AG04449 (cell line): ENCODE measurements at regions not wholly inside any gene's neighbourhood (a gene's known extent, or its start where the extent isn't known, plus 50 kb on each side); places are given as distances from the start of the nearest gene placed in this dataset.
"Not testable (repeated sequence)": the region's sequence is repeated elsewhere in the genome, so short reads cannot be mapped to it uniquely, and the experiment has no call there.

Experiments used
- CTCF ChIA-PET: fragments of 350-600 bp; formaldehyde crosslinking; extraction: SDS; loops from one replicate; lab custom pipeline; 2021; ENCODE audit warnings: antibody characterized with exemption; lab: Yijun Ruan, JAX
- POLR2A ChIA-PET: fragments of 400-600, 350-600 bp; formaldehyde crosslinking; extraction: SDS; loops from one replicate; lab custom pipeline; 2020; ENCODE audit warnings: antibody characterized with exemption, inconsistent platforms; lab: Yijun Ruan, JAX
- DNase-seq: peaks from one replicate; pipeline ENCODE4 v3.0.0-alpha.2; 2010; ENCODE audit warnings: low read depth, low spot score
- H3K4me3 ChIP-seq: 2 replicates; pipeline ENCODE4 v1.5.1; 2011; ENCODE audit warnings: low read depth, mild to moderate bottlenecking, control low read depth, low read length
- CTCF ChIP-seq: IDR thresholded peaks from one replicate; pipeline ENCODE4 v1.5.1; 2011; ENCODE audit warnings: mild to moderate bottlenecking, moderate library complexity, low read length, control low read depth, inconsistent platforms; ENCODE audit not compliant: insufficient read depth; ENCODE audit errors: missing control alignments

DNA sequence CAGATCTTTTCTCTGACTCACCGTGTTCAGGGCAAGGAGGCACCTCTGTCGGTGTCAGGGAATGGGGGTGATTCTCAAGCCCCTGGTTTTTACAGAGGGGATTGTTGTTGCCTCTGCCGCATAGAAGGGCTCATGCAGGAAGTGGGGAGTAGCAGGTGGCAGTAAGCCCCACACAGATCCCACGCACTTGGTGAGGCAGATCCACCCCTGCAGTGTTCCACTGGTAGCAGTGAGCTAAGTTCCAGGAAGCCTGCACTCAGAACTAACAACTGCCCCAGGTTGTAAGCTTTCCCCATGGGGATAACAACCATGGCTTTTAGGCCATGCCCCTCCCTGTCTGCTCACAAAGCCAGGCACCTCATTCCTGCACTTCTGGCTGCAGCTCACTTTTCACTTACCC, 149.1 kb downstream of the SPIN4 start:
- CTCF ChIA-PET, DNase-seq, H3K4me3 ChIP-seq, POLR2A ChIA-PET: not testable (repeated sequence)

GRCh38 chrX:63198693-63199092, 152.4 kb downstream of the SPIN4 start:
- POLR2A ChIA-PET, H3K4me3 ChIP-seq, CTCF ChIA-PET, DNase-seq: not testable (repeated sequence)

DNA sequence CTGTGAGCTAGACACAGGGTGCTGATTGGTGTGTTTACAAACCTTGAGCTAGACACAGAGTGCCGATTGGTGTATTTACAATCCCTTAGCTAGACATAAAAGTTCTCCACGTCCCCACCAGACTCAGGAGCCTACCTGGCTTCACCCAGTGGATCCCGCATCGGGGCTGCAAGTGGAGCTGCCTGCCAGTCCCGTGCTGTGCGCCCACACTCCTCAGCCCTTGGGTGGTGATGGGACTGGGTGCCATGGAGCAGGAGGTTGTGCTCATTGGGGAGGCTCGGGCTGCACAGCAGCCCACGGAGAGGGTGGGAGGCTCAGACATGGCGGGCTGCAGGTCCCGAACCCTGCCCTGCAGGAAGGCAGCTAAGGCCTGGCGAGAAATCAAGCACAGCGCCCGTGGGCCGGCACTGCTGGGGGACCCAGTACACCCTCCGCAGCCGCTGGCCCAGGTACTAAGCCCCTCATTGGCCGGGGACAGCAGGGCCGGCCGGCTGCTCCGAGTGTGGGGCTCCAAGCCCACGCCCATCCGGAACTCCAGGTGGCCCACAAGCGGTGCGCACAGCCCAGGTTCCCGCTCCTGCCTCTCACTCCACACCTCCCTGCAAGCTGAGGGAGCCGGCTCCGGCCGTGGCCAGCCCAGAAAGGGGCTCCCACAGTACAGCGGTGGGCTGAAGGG, 158.6 kb downstream of the SPIN4 start:
- DNase-seq, POLR2A ChIA-PET, CTCF ChIA-PET, H3K4me3 ChIP-seq: not testable (repeated sequence)

DNA sequence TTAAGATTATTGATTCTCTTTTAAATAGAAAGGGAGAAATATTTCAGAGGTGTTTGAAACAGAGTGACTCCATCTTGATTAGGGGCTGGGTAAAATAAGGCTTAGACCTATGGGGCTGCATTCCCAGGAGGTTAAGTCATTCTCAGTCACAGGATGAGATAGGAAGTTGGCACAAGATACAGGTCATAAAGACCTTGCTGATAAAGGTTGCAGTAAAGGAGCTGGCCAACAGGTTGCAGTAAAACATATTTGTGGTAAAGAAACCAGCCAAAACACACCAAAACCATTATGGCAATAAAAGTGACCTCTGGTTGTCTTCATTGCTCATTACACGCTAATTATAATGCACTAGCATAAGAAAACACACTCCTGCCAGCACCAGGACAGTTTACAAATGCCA, 165.0 kb downstream of the SPIN4 start:
- POLR2A ChIA-PET: no interaction called here
- no peak for TF ChIP-seq CTCF
- no peak overlapping the region for H3K4me3 ChIP-seq
- CTCF ChIA-PET: no interaction called here
- DNase-seq: no peak

- DNase-seq, POLR2A ChIA-PET, H3K4me3 ChIP-seq, CTCF ChIA-PET: not testable (repeated sequence)
These were observed 171.3 kb downstream of the SPIN4 start for GRCh38 chrX:63179852-63180251.

- POLR2A ChIA-PET, H3K4me3 ChIP-seq, DNase-seq: not testable (repeated sequence)
These were observed 174.6 kb downstream of the SPIN4 start for GRCh38 chrX:63176578-63176977.

GRCh38 chrX:63173841-63174718, 177.1 kb downstream of the SPIN4 start:
- CTCF ChIA-PET, POLR2A ChIA-PET, H3K4me3 ChIP-seq, DNase-seq: not testable (repeated sequence)

More at GRCh38 chrX:63176578-63176977, 174.6 kb downstream of the SPIN4 start:
- CTCF ChIA-PET: not testable (repeated sequence)

DNA sequence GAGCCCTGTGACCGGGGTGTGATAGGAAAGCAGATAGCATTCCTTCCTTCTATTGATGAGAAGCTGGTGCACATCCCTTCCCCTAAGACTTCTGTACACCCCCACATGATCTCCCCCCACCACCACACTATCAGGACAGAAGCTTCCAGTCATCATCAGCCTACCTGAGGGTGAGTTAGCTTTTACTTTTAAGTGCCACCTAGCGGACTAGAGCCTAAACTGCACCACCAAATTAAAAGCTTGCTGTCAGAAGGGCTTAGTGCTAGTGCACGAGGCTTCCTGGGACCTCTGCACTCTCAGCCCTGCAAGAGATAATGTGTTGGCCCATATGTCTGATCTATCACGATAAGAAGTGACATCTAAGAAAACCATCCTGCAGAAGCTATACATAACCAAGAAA, 181.7 kb downstream of the SPIN4 start:
- POLR2A ChIA-PET, DNase-seq, CTCF ChIA-PET, H3K4me3 ChIP-seq: not testable (repeated sequence)

DNA sequence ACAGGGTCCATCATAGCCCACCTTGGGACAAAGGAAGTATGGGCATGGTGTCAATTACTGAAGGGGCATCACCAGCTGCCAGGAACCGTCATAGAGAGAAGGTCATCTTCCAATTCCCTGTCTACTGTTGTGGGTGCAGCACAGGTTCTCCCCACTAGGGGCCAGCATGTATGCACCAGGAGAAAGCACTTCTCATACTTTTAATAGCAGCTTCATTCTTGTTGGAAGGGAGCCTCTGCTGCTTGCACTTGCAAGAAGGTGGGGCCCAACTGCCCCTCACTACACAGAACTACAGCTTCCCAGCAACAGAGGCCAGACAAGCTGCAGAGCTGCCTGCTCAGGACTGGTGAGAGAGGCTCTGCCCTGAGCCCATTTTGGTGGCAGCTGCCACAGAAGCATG, 182.2 kb downstream of the SPIN4 start:
- DNase-seq, POLR2A ChIA-PET, CTCF ChIA-PET, H3K4me3 ChIP-seq: not testable (repeated sequence)

DNA sequence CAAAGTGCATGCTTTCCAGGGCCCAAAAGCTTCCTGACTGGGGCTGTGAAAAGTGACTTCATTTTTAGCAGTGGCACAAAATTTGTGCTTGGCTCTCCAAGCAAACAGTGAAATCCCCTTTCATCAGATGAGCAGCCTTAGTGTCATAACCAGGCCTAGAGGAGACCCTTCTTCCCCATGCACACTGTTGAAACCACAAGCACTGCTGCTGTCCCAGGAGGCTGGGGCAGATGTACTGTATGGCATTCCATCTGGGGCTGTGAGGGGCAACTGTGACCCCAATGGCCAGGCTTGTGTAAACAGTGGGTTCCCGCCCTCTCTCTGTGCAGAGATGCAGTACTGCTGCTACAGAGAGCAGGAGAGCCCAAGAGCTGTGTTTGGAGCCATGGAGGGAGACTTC, 184.1 kb downstream of the SPIN4 start:
- CTCF ChIA-PET, DNase-seq, POLR2A ChIA-PET, H3K4me3 ChIP-seq: not testable (repeated sequence)

GRCh38 chrX:63160994-63161393, 190.1 kb downstream of the SPIN4 start:
- DNase-seq, H3K4me3 ChIP-seq, CTCF ChIA-PET, POLR2A ChIA-PET: not testable (repeated sequence)

GRCh38 chrX:63160340-63160739, 190.8 kb downstream of the SPIN4 start:
- CTCF ChIA-PET, DNase-seq: not testable (repeated sequence)

GRCh38 chrX:63145526-63145925, 205.6 kb downstream of the SPIN4 start:
- CTCF ChIA-PET, POLR2A ChIA-PET, H3K4me3 ChIP-seq, DNase-seq: not testable (repeated sequence)

More at GRCh38 chrX:63160340-63160739, 190.8 kb downstream of the SPIN4 start:
- H3K4me3 ChIP-seq, POLR2A ChIA-PET: not testable (repeated sequence)

DNA sequence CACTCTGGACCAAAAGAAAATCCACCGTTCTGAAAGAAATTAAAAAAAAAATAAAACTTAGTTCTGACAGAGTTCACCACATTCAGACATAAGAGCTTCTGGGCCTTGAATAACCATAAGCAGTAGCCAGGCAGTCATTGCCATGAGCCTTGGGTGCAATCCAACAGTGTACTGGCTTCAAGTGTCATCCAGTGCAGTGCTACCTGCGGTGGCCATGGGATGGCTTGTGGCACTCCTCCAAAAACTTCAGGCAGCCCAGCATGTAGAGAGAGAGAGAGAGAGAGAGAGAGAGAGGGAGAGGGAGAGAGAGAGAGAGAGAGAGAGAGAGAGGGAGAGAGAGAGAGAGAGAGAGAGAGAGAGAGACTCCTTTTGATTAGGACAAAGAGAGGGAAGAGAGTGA, 208.5 kb downstream of the SPIN4 start:
- DNase-seq, H3K4me3 ChIP-seq, CTCF ChIA-PET, POLR2A ChIA-PET: not testable (repeated sequence)

GRCh38 chrX:63135859-63136258, 215.3 kb downstream of the SPIN4 start:
- CTCF ChIA-PET, DNase-seq, POLR2A ChIA-PET, H3K4me3 ChIP-seq: not testable (repeated sequence)
